CD14-positive monocyte (primary cell): ENCODE measurements at regions not wholly inside any gene's neighbourhood (a gene's known extent, or its start where the extent isn't known, plus 50 kb on each side); places are given as distances from the start of the nearest gene placed in this dataset.

Experiments
- DNase-seq, 3 donors: peaks; one replicate each; pipeline ENCODE4 v3.0.0-alpha.2; 2011 to 2022
- H2AFZ ChIP-seq: 2 replicates; pipeline ENCODE4 v1.6.0; 2012; ENCODE audit warnings: mild to moderate bottlenecking, low read depth, low read length, inconsistent platforms; ENCODE audit not compliant: insufficient read depth, poor library complexity, severe bottlenecking
- H3K27ac ChIP-seq, 2 donors: 1 replicate in 1 of 2; 2 replicates in 1 of 2; pipeline ENCODE4 v1.5.1; 2012 to 2013; ENCODE audit warnings: low read length in 2 of 2, control low read depth in 1 of 2, inconsistent platforms in 1 of 2, low read depth in 1 of 2, mild to moderate bottlenecking in 1 of 2
- H3K27me3 ChIP-seq, 2 donors: one replicate each; pipeline versions ENCODE4 v1.6.0 to v1.6.1; 2011 to 2013; ENCODE audit warnings: low read length in 2 of 2; ENCODE audit not compliant: control insufficient read depth in 2 of 2, insufficient read depth in 2 of 2
- H3K36me3 ChIP-seq, 2 donors: replicated peaks in 1 of 2; 1 replicate in 1 of 2; 2 replicates in 1 of 2; pipeline versions ENCODE4 v1.5.1 to v1.6.1; 2012 to 2013; ENCODE audit warnings: low read length in 2 of 2, control low read depth in 1 of 2, inconsistent platforms in 1 of 2, mild to moderate bottlenecking in 1 of 2; ENCODE audit not compliant: insufficient read depth in 2 of 2, control insufficient read depth in 1 of 2
- H3K4me1 ChIP-seq, 2 donors: 1 replicate in 1 of 2; 2 replicates in 1 of 2; pipeline versions ENCODE4 v1.5.1 to v1.6.1; 2012 to 2013; ENCODE audit warnings: low read length in 2 of 2, control low read depth in 1 of 2, inconsistent platforms in 1 of 2, mild to moderate bottlenecking in 1 of 2, moderate library complexity in 1 of 2; ENCODE audit not compliant: insufficient read depth in 2 of 2, control insufficient read depth in 1 of 2
- H3K4me2 ChIP-seq: replicated peaks from 2 replicates; pipeline ENCODE3; 2012; ENCODE audit warnings: low read length, moderate library complexity, mild to moderate bottlenecking; ENCODE audit not compliant: poor library complexity, severe bottlenecking; ENCODE audit errors: extremely low read depth
- H3K4me3 ChIP-seq, 3 experiments: fragments of 200-600 bp in 1 of 3; sonication (generic) in 1 of 3; replicated peaks in 1 of 3; 1 replicate in 2 of 3; 2 replicates in 1 of 3; pipeline ENCODE4 v1.5.1; 2011 to 2013; ENCODE audit warnings: low read length in 3 of 3, mild to moderate bottlenecking in 3 of 3, control low read depth in 2 of 3, low read depth in 2 of 3, inconsistent platforms in 1 of 3, moderate library complexity in 1 of 3
- H3K79me2 ChIP-seq: 2 replicates; pipeline ENCODE4 v1.6.0; 2012; ENCODE audit warnings: mild to moderate bottlenecking, control low read depth, inconsistent platforms, low read length, moderate library complexity; ENCODE audit not compliant: insufficient read depth
- H3K9ac ChIP-seq: 2 replicates; pipeline ENCODE4 v1.6.0; 2017; ENCODE audit warnings: low read length, mild to moderate bottlenecking; ENCODE audit not compliant: insufficient read depth, poor library complexity, severe bottlenecking
- H3K9me3 ChIP-seq, 2 donors: replicated peaks in 1 of 2; 1 replicate in 1 of 2; 2 replicates in 1 of 2; pipeline versions ENCODE4 v1.5.1 to v1.6.1; 2012 to 2013; ENCODE audit warnings: low read length in 2 of 2, control low read depth in 1 of 2; ENCODE audit not compliant: control insufficient read depth in 1 of 2, insufficient read depth in 1 of 2
- H4K20me1 ChIP-seq: 2 replicates; pipeline ENCODE4 v1.6.0; 2012; ENCODE audit warnings: mild to moderate bottlenecking, low read length, control low read depth, moderate library complexity; ENCODE audit not compliant: insufficient read depth
- H3K27ac Mint-ChIP-seq, 7 donors: one replicate each; pipeline ENCODE4 v1.8.0; 2020; ENCODE audit warnings: mild to moderate bottlenecking in 7 of 7, mixed read lengths in 7 of 7, moderate library complexity in 6 of 7, inconsistent platforms in 2 of 7
- H3K27me3 Mint-ChIP-seq, 3 donors: one replicate each; pipeline ENCODE4 v1.8.0; 2021 to 2022; ENCODE audit warnings: low read depth in 3 of 3, mild to moderate bottlenecking in 3 of 3, mixed read lengths in 3 of 3, moderate library complexity in 3 of 3, inconsistent platforms in 1 of 3
- H3K36me3 Mint-ChIP-seq, 2 donors: one replicate each; pipeline ENCODE4 v1.8.0; 2020; ENCODE audit warnings: mixed read lengths in 2 of 2, inconsistent platforms in 1 of 2, mild to moderate bottlenecking in 1 of 2
- H3K4me1 Mint-ChIP-seq: one replicate; pipeline ENCODE4 v1.8.0; 2020; ENCODE audit warnings: mild to moderate bottlenecking, mixed read lengths
- H3K4me3 Mint-ChIP-seq, 2 donors: one replicate each; pipeline ENCODE4 v1.8.0; 2020; ENCODE audit warnings: mild to moderate bottlenecking in 2 of 2, mixed read lengths in 2 of 2, moderate library complexity in 1 of 2
- H3K9me3 Mint-ChIP-seq, 7 donors: one replicate each; pipeline ENCODE4 v1.8.0; 2020 to 2022; ENCODE audit warnings: mixed read lengths in 7 of 7, mild to moderate bottlenecking in 6 of 7, moderate library complexity in 6 of 7, inconsistent platforms in 2 of 7
- WGBS: methylation state at CpG from one replicate; pipeline ENCODE4 v1.1.5; 2013; ENCODE audit warnings: missing lambda C conversion rate; ENCODE audit not compliant: insufficient coverage; 5-methylcytosine and 5-hydroxymethylcytosine counted together
- intact Hi-C, 2 donors: fragments of 100-400 bp; cut with micrococcal nuclease; formaldehyde crosslinking; loops; one replicate each; pipeline versions ENCODE4 v1.15.0 to v1.15.1; 2023
- TF ChIP-seq, protein P1 (sequence below): fragments of 200-600 bp; IDR thresholded peaks from one replicate; pipeline ENCODE4 v1.8.0; 2022; ENCODE audit warnings: antibody characterized with exemption, mild to moderate bottlenecking

- Mint-ChIP-seq H3K36me3 (no peaks in the 10 kb centered on the region), H3K27me3 (no peaks in the 10 kb centered on the region), H3K4me3 (no peak overlapping the region), H3K9me3 (peaks cover 0 to 1% (median 0%) of the 10 kb centered on the region in 7 donors), H3K4me1 (no peaks in the 10 kb centered on the region), H3K27ac (no peak overlapping the region)
- Histone ChIP-seq H3K9ac (no peak overlapping the region), H4K20me1 (no peaks in the 10 kb centered on the region), H3K4me2 (no peak overlapping the region), H3K36me3 (no peaks in the 10 kb centered on the region), H3K27me3 (no peaks in the 10 kb centered on the region), H3K79me2 (no peaks in the 10 kb centered on the region), H2AFZ (no peak overlapping the region), H3K27ac (no peak overlapping the region), H3K4me1 (no peaks in the 10 kb centered on the region), H3K4me3 (no peak overlapping the region), H3K9me3 (no peaks in the 10 kb centered on the region)
- DNase-seq, result no peak
- intact Hi-C loops, result no loop called here
- TF ChIP-seq, protein P1, sequence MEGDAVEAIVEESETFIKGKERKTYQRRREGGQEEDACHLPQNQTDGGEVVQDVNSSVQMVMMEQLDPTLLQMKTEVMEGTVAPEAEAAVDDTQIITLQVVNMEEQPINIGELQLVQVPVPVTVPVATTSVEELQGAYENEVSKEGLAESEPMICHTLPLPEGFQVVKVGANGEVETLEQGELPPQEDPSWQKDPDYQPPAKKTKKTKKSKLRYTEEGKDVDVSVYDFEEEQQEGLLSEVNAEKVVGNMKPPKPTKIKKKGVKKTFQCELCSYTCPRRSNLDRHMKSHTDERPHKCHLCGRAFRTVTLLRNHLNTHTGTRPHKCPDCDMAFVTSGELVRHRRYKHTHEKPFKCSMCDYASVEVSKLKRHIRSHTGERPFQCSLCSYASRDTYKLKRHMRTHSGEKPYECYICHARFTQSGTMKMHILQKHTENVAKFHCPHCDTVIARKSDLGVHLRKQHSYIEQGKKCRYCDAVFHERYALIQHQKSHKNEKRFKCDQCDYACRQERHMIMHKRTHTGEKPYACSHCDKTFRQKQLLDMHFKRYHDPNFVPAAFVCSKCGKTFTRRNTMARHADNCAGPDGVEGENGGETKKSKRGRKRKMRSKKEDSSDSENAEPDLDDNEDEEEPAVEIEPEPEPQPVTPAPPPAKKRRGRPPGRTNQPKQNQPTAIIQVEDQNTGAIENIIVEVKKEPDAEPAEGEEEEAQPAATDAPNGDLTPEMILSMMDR, result no peak
- WGBS, result no CpG with 5 or more reads among the region's 2 CpGs
These were observed 73.3 kb downstream of the LEPR start for GRCh38 chr1:65493802-65494201.

DNA sequence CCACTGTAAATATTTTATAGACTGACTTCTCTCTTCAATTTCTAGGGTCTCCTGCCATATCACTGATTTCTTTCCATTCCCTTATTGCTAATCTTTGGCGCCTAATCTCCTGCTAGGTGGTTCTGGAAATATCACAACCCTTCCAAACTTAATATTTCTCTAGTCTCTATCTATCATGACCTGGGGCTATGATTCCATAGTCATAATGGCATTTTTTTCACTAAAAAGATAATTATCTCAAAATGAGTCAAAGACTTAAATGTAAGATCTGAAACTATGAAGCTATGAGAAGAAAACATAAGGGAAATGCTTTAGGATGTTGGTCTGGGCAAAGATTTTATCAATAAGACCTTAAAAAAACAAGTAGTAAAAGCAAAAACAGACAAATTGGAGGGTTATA is 74.2 kb downstream of the LEPR start:
- no peak overlapping the region for H3K4me2 ChIP-seq
- no peak overlapping the region for H2AFZ ChIP-seq
- no peak overlapping the region for H3K4me3 ChIP-seq
- intact Hi-C loops, result no loop called here
- Mint-ChIP-seq H3K9me3 (peaks cover 0 to 1% (median 0%) of the 10 kb centered on the region in 7 donors), H3K4me3 (no peak overlapping the region), H3K36me3 (no peaks in the 10 kb centered on the region), H3K27me3 (no peaks in the 10 kb centered on the region), H3K27ac (no peak overlapping the region), H3K4me1 (no peaks in the 10 kb centered on the region)
- H4K20me1 ChIP-seq, result no peaks in the 10 kb centered on the region
- 100% methylated on average over 1 of the region's 1 CpG for WGBS
- no peaks in the 10 kb centered on the region for H3K79me2 ChIP-seq
- DNase-seq, result no peak
- H3K27me3 ChIP-seq, result no peaks in the 10 kb centered on the region
- H3K9me3 ChIP-seq, result no peaks in the 10 kb centered on the region
- no peak overlapping the region for H3K27ac ChIP-seq
- no peaks in the 10 kb centered on the region for H3K4me1 ChIP-seq
- TF ChIP-seq, protein P1, result no peak
- H3K36me3 ChIP-seq, result no peaks in the 10 kb centered on the region
- H3K9ac ChIP-seq, result no peak overlapping the region
